Glutamatergic neuron (in vitro differentiated cells): ENCODE measurements at regions not wholly inside any gene's neighbourhood (a gene's known extent, or its start where the extent isn't known, plus 50 kb on each side); places are given as distances from the start of the nearest gene placed in this dataset.

Experiments used
- DNase-seq: peaks from one replicate; pipeline ENCODE4 v3.0.0; 2022
- H3K27ac Mint-ChIP-seq: one replicate; pipeline ENCODE4 v1.8.0; 2020; ENCODE audit warnings: mild to moderate bottlenecking, mixed read lengths, inconsistent platforms; ENCODE audit not compliant: unreplicated experiment
- H3K27me3 Mint-ChIP-seq: one replicate; pipeline ENCODE4 v1.8.0; 2020; ENCODE audit warnings: mild to moderate bottlenecking, moderate library complexity, mixed read lengths, inconsistent platforms; ENCODE audit not compliant: unreplicated experiment
- H3K36me3 Mint-ChIP-seq: one replicate; pipeline ENCODE4 v1.8.0; 2020; ENCODE audit warnings: mild to moderate bottlenecking, mixed read lengths, inconsistent platforms; ENCODE audit not compliant: unreplicated experiment
- H3K4me1 Mint-ChIP-seq: one replicate; pipeline ENCODE4 v1.8.0; 2020; ENCODE audit warnings: mild to moderate bottlenecking, low read depth, mixed read lengths, inconsistent platforms; ENCODE audit not compliant: unreplicated experiment
- H3K4me3 Mint-ChIP-seq: one replicate; pipeline ENCODE4 v1.8.0; 2020; ENCODE audit warnings: mild to moderate bottlenecking, mixed read lengths, inconsistent platforms; ENCODE audit not compliant: unreplicated experiment
- H3K9me3 Mint-ChIP-seq: one replicate; pipeline ENCODE4 v1.8.0; 2020; ENCODE audit warnings: mild to moderate bottlenecking, moderate library complexity, mixed read lengths, inconsistent platforms; ENCODE audit not compliant: unreplicated experiment
- TF ChIP-seq, protein P1 (sequence below): fragments of 200-600 bp; sonication (generic); IDR thresholded peaks from one replicate; pipeline ENCODE4 v1.5.0; 2021; ENCODE audit not compliant: partially characterized antibody, unreplicated experiment

DNA sequence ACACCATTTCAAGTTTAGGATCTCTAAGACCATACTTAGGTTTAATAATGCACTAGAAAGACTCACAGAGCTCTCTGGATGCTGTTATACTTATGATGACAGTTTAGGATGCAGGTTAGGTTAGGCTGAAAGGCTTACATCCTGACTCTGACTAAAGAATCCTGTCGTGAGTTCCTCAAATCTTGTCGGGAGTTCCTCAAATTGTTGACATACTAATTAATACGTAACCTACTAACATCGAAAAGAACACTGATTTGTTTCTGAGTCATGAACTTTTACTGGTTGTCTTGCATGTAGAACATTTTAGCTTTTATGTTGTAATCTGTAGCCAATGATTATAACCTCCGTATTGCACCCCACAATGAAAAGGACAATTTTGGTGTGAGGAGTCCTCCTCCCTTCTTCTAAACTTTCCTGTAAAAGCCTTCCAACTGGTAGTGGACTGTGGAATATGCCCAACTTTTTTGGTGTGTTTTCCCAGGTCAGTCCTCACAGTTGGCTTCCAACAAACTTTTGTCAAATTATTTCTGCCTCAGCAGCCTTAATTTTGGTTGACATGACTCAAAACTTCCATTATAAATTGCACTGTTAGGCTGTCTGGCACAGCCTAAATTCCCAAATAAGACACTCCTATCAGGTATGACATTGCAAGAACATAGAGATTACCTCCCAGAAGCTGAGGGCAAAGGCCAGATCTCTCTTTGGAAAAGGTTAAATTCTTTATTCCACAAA lies 107.9 kb upstream of the PALMD start:
- no peak for DNase-seq
- H3K9me3 Mint-ChIP-seq: no peaks in the 10 kb centered on the region
- H3K27me3 Mint-ChIP-seq: no peaks in the 10 kb centered on the region
- H3K4me3 Mint-ChIP-seq: no peak overlapping the region
- TF ChIP-seq, protein P1, sequence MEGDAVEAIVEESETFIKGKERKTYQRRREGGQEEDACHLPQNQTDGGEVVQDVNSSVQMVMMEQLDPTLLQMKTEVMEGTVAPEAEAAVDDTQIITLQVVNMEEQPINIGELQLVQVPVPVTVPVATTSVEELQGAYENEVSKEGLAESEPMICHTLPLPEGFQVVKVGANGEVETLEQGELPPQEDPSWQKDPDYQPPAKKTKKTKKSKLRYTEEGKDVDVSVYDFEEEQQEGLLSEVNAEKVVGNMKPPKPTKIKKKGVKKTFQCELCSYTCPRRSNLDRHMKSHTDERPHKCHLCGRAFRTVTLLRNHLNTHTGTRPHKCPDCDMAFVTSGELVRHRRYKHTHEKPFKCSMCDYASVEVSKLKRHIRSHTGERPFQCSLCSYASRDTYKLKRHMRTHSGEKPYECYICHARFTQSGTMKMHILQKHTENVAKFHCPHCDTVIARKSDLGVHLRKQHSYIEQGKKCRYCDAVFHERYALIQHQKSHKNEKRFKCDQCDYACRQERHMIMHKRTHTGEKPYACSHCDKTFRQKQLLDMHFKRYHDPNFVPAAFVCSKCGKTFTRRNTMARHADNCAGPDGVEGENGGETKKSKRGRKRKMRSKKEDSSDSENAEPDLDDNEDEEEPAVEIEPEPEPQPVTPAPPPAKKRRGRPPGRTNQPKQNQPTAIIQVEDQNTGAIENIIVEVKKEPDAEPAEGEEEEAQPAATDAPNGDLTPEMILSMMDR: no peak
- peaks cover 8% of the 10 kb centered on the region for H3K4me1 Mint-ChIP-seq
- H3K36me3 Mint-ChIP-seq: no peaks in the 10 kb centered on the region
- H3K27ac Mint-ChIP-seq: no peak overlapping the region

DNA sequence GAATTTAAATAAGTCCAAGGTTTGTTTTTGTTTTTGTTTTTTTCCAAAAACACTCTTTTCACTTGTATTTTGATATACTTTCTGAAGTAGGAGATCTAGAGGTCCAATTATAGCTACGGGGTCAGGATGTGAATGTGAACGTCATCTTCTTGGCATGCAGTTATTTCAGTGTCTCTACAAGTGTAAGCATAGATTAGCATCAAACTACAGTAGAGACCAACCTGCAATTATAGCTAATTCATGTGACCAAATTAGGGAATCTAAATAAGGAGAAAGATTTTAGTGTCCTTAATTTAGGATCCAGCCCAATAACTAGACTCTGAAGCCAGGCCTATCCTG lies 107.3 kb upstream of the PALMD start:
- H3K27me3 Mint-ChIP-seq: no peaks in the 10 kb centered on the region
- no peaks in the 10 kb centered on the region for H3K9me3 Mint-ChIP-seq
- H3K4me1 Mint-ChIP-seq: peaks cover 8% of the 10 kb centered on the region
- DNase-seq: no peak
- no peaks in the 10 kb centered on the region for H3K36me3 Mint-ChIP-seq
- no peak overlapping the region for H3K27ac Mint-ChIP-seq
- TF ChIP-seq, protein P1: no peak
- no peak overlapping the region for H3K4me3 Mint-ChIP-seq

DNA sequence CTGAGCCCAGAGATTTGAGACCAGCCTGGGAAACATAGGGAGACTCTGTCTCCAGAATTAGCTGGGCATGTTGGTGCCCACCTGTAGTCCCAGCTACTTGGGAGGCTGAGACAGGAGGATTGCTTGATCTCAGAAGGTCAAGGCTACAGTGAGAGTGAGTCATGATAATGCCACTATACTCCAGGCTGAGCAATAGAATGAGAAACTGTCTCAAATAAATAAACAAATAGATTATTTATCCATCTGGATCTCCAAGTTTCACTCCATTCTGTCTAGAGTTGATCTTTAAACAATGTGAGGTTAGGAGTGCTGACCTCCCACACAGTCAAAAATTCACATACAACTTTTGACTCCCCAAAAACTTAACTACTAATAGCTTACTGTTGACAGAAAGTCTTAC lies 106.8 kb upstream of the PALMD start:
- Mint-ChIP-seq H3K9me3 (no peaks in the 10 kb centered on the region), H3K27ac (no peak overlapping the region), H3K4me1 (peaks cover 6% of the 10 kb centered on the region), H3K27me3 (no peaks in the 10 kb centered on the region), H3K36me3 (no peaks in the 10 kb centered on the region), H3K4me3 (no peak overlapping the region)
- no peak for DNase-seq
- TF ChIP-seq, protein P1: no peak

DNA sequence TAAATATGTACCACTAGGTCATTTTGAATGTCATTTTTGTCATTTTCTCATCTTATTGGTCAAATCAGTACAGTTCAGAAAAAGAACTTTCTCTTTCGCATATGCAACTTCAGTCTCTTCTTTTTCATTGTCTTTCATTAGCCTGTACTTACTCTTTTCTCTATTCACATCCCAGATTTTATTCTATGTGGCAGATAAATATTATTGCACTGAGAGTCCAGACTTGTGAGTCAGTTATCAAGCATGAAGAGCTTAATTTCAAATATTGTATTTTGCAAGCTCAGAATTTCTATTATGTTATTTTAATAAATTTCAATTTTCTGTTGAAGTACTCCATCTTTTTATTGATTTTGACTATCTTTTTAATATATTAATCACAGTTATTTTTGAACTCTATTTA lies 105.2 kb upstream of the PALMD start:
- H3K27me3 Mint-ChIP-seq: no peaks in the 10 kb centered on the region
- no peaks in the 10 kb centered on the region for H3K36me3 Mint-ChIP-seq
- TF ChIP-seq, protein P1: no peak
- DNase-seq: no peak
- H3K4me3 Mint-ChIP-seq: no peak overlapping the region
- H3K9me3 Mint-ChIP-seq: peaks cover 4% of the 10 kb centered on the region
- H3K4me1 Mint-ChIP-seq: no peaks in the 10 kb centered on the region
- H3K27ac Mint-ChIP-seq: no peak overlapping the region

DNA sequence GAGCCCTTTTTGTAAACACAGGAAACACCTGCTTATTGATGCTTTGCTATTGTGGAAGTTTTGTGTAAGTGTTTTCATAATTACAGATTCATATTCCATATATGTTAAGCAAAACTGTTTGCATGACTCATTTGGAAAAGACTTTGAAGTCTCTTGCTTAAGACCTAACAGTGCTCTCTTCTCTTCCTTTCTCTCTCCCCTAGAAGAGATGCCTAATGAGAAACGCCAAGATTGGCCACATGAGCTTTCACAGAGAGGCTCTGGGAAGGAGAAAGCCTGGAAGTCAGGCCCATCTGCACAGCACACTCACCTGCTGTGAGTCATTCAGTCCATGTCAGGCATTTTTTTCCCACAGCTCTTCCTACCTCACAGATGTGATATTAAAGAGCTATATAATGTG lies 101.6 kb upstream of the PALMD start:
- H3K27ac Mint-ChIP-seq: no peak overlapping the region
- no peaks in the 10 kb centered on the region for H3K4me1 Mint-ChIP-seq
- no peaks in the 10 kb centered on the region for H3K27me3 Mint-ChIP-seq
- TF ChIP-seq, protein P1: no peak
- DNase-seq: no peak
- no peak overlapping the region for H3K4me3 Mint-ChIP-seq
- peaks cover 4% of the 10 kb centered on the region for H3K9me3 Mint-ChIP-seq
- no peaks in the 10 kb centered on the region for H3K36me3 Mint-ChIP-seq
